ENCODE measurements at regions not wholly inside any gene's neighbourhood (a gene's known extent, or its start where the extent isn't known, plus 50 kb on each side); places are given as distances from the start of the nearest gene placed in this dataset.

DNA sequence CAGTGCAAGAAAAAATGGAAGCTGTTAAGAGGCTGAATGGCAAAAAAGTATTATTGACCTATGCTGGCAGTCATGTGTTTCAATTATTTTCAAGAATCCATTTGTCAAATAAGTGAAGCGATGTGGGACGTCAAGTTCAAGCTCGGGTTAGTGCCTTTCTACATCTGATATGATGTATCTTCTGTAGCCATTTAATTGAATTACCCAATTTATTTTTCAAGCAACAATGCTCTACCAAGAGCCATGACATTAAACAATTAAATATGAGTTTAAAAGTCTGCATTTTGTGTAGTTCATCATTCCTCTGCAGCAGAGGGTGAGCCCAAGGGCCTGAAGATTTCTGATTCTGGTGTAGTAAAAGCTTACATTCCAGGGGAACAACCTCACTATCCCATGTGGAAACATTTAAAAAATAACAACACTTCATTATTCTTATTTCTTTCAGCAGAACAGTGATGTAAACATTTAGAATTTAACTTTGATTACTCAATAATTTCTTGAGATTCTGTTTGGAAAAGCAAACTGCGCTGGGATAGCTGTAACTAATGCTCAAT, 619.7 kb upstream of the ARRDC3 start:
- TF ChIP-seq, protein P1, sequence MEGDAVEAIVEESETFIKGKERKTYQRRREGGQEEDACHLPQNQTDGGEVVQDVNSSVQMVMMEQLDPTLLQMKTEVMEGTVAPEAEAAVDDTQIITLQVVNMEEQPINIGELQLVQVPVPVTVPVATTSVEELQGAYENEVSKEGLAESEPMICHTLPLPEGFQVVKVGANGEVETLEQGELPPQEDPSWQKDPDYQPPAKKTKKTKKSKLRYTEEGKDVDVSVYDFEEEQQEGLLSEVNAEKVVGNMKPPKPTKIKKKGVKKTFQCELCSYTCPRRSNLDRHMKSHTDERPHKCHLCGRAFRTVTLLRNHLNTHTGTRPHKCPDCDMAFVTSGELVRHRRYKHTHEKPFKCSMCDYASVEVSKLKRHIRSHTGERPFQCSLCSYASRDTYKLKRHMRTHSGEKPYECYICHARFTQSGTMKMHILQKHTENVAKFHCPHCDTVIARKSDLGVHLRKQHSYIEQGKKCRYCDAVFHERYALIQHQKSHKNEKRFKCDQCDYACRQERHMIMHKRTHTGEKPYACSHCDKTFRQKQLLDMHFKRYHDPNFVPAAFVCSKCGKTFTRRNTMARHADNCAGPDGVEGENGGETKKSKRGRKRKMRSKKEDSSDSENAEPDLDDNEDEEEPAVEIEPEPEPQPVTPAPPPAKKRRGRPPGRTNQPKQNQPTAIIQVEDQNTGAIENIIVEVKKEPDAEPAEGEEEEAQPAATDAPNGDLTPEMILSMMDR (conservative IDR thresholded peaks at IDR 0.05), result no peak
- TF ChIP-seq ZFX (IDR thresholded peaks at IDR 0.05), result no peak
